ENCODE measurements at regions not wholly inside any gene's neighbourhood (a gene's known extent, or its start where the extent isn't known, plus 50 kb on each side); places are given as distances from the start of the nearest gene placed in this dataset.

GRCh38 chr3:30085486-30085885 lies 520.9 kb upstream of the TGFBR2 start:
- H3K4me1 Mint-ChIP-seq, result peaks cover 29% of the 10 kb centered on the region
- Histone ChIP-seq H3K27ac (no peak overlapping the region), H3K9me3 (ENCODE audit: low read depth) (no peaks in the 10 kb centered on the region), H3K79me2 (ENCODE audit: low read depth) (no peaks in the 10 kb centered on the region), H4K20me1 (ENCODE audit: low read depth) (peaks cover 4% of the 10 kb centered on the region), H3F3A (ENCODE audit: low read depth) (peaks cover 8% of the 10 kb centered on the region), H3K4me3 (no peak overlapping the region), H3K4me2 (peak overlapping the region; percentile 3), H3K4me1 (peaks cover 16% of the 10 kb centered on the region), H3K9ac (no peak overlapping the region), H2AFZ (replicated peaks) (no peak overlapping the region), H3K27me3 (peaks cover 83% of the 10 kb centered on the region), H3K36me3 (no peaks in the 10 kb centered on the region)
- DNase-seq (ENCODE audit: low spot score), result peak; percentile 48
- H3K9me3 Mint-ChIP-seq, result peaks cover 4% of the 10 kb centered on the region
- TF ChIP-seq EZH2 (IDR thresholded peaks at IDR 0.05) (no peak), CTCF (IDR thresholded peaks at IDR 0.05) (no peak), EZH2phosphoT487 (IDR thresholded peaks at IDR 0.05) (no peak)
- peaks cover 5% of the 10 kb centered on the region for H3K27me3 Mint-ChIP-seq (ENCODE audit: insufficient read depth, low read depth)
- H3K27ac Mint-ChIP-seq, result no peak overlapping the region
- H3K36me3 Mint-ChIP-seq, result peaks cover 2% of the 10 kb centered on the region
- H3K4me3 Mint-ChIP-seq, result no peak overlapping the region

- Mint-ChIP-seq H3K36me3 (peaks cover 5% of the 10 kb centered on the region), H3K4me3 (no peak overlapping the region), H3K27ac (no peak overlapping the region), H3K4me1 (peaks cover 2% of the 10 kb centered on the region), H3K27me3 (ENCODE audit: insufficient read depth, low read depth) (peaks cover 3% of the 10 kb centered on the region), H3K9me3 (peaks cover 23% of the 10 kb centered on the region)
- no peaks in the 10 kb centered on the region for H3K4me1 ChIP-seq
- no peaks in the 10 kb centered on the region for H3K79me2 ChIP-seq (ENCODE audit: low read depth)
- no peaks in the 10 kb centered on the region for H4K20me1 ChIP-seq (ENCODE audit: low read depth)
- DNase-seq (ENCODE audit: low spot score), result no peak
- H3K9me3 ChIP-seq (ENCODE audit: low read depth), result no peaks in the 10 kb centered on the region
- no peak overlapping the region for H2AFZ ChIP-seq (replicated peaks)
- H3F3A ChIP-seq (ENCODE audit: low read depth), result no peaks in the 10 kb centered on the region
- no peak overlapping the region for H3K9ac ChIP-seq
- TF ChIP-seq CTCF (IDR thresholded peaks at IDR 0.05), result no peak
- no peak for TF ChIP-seq EZH2 (IDR thresholded peaks at IDR 0.05)
- TF ChIP-seq EZH2phosphoT487 (IDR thresholded peaks at IDR 0.05), result no peak
- no peak overlapping the region for H3K27ac ChIP-seq
- no peaks in the 10 kb centered on the region for H3K36me3 ChIP-seq
- peaks cover 23% of the 10 kb centered on the region for H3K27me3 ChIP-seq
- H3K4me2 ChIP-seq, result no peak overlapping the region
- no peak overlapping the region for H3K4me3 ChIP-seq
Observed at GRCh38 chr3:30091686-30092085, 514.7 kb upstream of the TGFBR2 start.

GRCh38 chr3:30097022-30097650 lies 509.3 kb upstream of the TGFBR2 start:
- Histone ChIP-seq H3K4me1 (peaks cover 11% of the 10 kb centered on the region), H2AFZ (replicated peaks) (no peak overlapping the region), H3K27me3 (no peaks in the 10 kb centered on the region), H3K9me3 (ENCODE audit: low read depth) (no peaks in the 10 kb centered on the region), H3K79me2 (ENCODE audit: low read depth) (no peaks in the 10 kb centered on the region), H3K27ac (no peak overlapping the region), H3K9ac (no peak overlapping the region), H3K4me2 (no peak overlapping the region), H4K20me1 (ENCODE audit: low read depth) (no peaks in the 10 kb centered on the region), H3F3A (ENCODE audit: low read depth) (no peaks in the 10 kb centered on the region), H3K36me3 (no peaks in the 10 kb centered on the region), H3K4me3 (no peak overlapping the region)
- peaks cover 3% of the 10 kb centered on the region for H3K27me3 Mint-ChIP-seq (ENCODE audit: insufficient read depth, low read depth)
- H3K9me3 Mint-ChIP-seq, result peaks cover 29% of the 10 kb centered on the region
- peak overlapping the region; percentile 46 for H3K27ac Mint-ChIP-seq
- peaks cover 6% of the 10 kb centered on the region for H3K36me3 Mint-ChIP-seq
- no peak overlapping the region for H3K4me3 Mint-ChIP-seq
- DNase-seq (ENCODE audit: low spot score), result no peak
- TF ChIP-seq EZH2phosphoT487 (IDR thresholded peaks at IDR 0.05) (no peak), EZH2 (IDR thresholded peaks at IDR 0.05) (no peak), CTCF (IDR thresholded peaks at IDR 0.05) (no peak)
- peaks cover 19% of the 10 kb centered on the region for H3K4me1 Mint-ChIP-seq

Measured in neural progenitor cell (in vitro differentiated cells).